HUES48 (cell line): ENCODE measurements at regions not wholly inside any gene's neighbourhood (a gene's known extent, or its start where the extent isn't known, plus 50 kb on each side); places are given as distances from the start of the nearest gene placed in this dataset.

Experiments used
- H3K27ac ChIP-seq: one replicate; pipeline ENCODE4 v1.7.0; 2013; ENCODE audit warnings: low read depth, low read length, inconsistent platforms
- H3K27me3 ChIP-seq: 2 replicates; pipeline ENCODE4 v1.6.1; 2013; ENCODE audit warnings: mild to moderate bottlenecking, low read length; ENCODE audit not compliant: control insufficient read depth, insufficient read depth
- H3K36me3 ChIP-seq: 2 replicates; pipeline ENCODE4 v1.6.1; 2013; ENCODE audit warnings: low read length; ENCODE audit not compliant: control insufficient read depth, insufficient read depth
- H3K4me1 ChIP-seq: 2 replicates; pipeline ENCODE4 v1.6.1; 2013; ENCODE audit warnings: mild to moderate bottlenecking, low read length; ENCODE audit not compliant: control insufficient read depth, insufficient read depth
- H3K4me3 ChIP-seq: 2 replicates; pipeline ENCODE4 v1.5.1; 2013; ENCODE audit warnings: mild to moderate bottlenecking, low read depth, low read length
- H3K9ac ChIP-seq: 2 replicates; pipeline ENCODE4 v1.6.1; 2013; ENCODE audit warnings: mild to moderate bottlenecking, low read depth, low read length, moderate library complexity
- H3K9me3 ChIP-seq: 2 replicates; pipeline ENCODE4 v1.6.1; 2013; ENCODE audit warnings: low read length; ENCODE audit not compliant: control insufficient read depth, insufficient read depth

DNA sequence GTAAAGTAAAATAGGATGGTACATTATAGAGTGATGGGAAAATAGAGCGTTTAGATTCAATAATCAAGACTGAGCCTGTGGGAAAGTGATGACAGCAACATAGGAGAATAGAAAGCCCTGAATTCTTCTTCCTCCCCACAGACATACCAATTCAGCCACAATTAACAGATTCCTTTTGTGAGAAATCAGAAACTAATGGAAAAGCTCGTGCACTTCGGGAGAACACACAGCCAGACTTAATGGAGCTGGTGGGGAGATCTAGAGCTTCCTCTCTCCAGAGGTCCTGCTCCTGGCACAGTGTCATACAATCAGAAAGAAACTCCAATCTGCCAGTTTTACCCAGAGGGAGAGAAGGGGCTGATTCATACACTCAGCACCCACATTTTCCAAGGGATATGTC, 676.3 kb upstream of the BOD1L1 start:
- no peaks in the 10 kb centered on the region for H3K4me1 ChIP-seq
- no peaks in the 10 kb centered on the region for H3K36me3 ChIP-seq
- no peaks in the 10 kb centered on the region for H3K9me3 ChIP-seq
- no peak overlapping the region for H3K4me3 ChIP-seq
- no peak overlapping the region for H3K9ac ChIP-seq
- no peaks in the 10 kb centered on the region for H3K27me3 ChIP-seq
- no peak overlapping the region for H3K27ac ChIP-seq

DNA sequence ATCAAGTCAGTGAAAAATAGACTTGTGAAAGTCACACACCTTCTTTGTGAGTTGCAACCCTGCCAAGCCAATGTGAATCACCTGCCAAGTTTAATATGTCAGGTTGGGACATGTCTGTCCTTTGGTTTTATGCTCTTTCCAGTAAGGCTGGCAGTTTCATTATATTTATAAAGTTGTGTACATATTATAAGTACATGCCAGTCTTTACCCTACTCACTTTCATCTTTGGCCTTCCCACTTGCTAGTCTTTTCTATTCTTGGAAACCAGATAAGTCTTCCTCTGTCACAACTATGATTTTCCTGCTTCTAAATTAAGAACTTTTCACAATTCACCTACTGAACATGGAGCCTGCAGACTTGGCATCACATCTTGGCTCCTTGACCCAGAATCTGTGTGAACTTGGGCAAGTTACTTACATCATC, 680.7 kb upstream of the BOD1L1 start:
- H3K4me1 ChIP-seq: no peaks in the 10 kb centered on the region
- no peaks in the 10 kb centered on the region for H3K27me3 ChIP-seq
- H3K4me3 ChIP-seq: no peak overlapping the region
- no peaks in the 10 kb centered on the region for H3K9me3 ChIP-seq
- H3K36me3 ChIP-seq: no peaks in the 10 kb centered on the region
- no peak overlapping the region for H3K9ac ChIP-seq
- H3K27ac ChIP-seq: no peak overlapping the region

DNA sequence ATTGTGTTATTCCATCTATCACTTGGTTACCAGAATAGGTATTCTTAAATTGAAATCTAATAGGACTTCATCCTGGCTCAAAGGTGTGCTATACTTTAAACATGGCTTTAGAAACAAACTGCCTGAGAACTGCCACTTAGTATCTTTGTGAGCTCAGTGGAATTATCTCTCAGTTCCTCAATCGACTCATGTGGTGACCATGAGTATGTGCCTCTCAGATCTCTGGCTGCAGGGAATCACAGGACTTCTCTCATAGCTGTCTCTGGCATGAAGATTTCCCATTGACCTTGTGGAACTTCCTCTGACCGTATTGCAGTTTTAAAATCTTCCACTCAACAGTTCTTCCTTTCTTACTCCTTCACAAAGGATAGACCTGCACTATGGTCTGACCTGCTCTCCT, 681.9 kb upstream of the BOD1L1 start:
- no peak overlapping the region for H3K27ac ChIP-seq
- no peaks in the 10 kb centered on the region for H3K9me3 ChIP-seq
- H3K27me3 ChIP-seq: no peaks in the 10 kb centered on the region
- no peak overlapping the region for H3K4me3 ChIP-seq
- no peaks in the 10 kb centered on the region for H3K36me3 ChIP-seq
- H3K9ac ChIP-seq: no peak overlapping the region
- H3K4me1 ChIP-seq: no peaks in the 10 kb centered on the region

DNA sequence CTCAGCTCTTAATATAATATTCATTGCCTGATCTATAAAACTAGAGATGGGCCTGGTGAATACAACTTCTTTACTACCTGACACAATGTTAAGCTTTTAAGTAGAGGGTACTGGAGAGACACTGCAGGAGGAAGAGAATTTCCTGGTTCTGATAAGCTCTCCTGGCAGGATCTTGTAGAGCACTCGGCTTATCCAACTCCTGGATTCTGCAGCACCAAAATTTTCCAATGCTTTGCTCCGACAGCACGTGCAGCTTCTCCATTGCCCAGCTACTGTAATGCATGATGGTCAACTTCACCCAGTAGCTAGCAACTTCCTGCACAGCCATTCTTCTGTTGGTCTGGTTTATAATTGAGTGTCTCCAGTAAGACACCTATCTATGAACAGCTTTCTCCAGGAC, 686.2 kb upstream of the BOD1L1 start:
- Histone ChIP-seq H3K27me3 (no peaks in the 10 kb centered on the region), H3K4me1 (no peaks in the 10 kb centered on the region), H3K27ac (no peak overlapping the region), H3K9me3 (no peaks in the 10 kb centered on the region), H3K4me3 (no peak overlapping the region), H3K9ac (no peak overlapping the region), H3K36me3 (no peaks in the 10 kb centered on the region)

DNA sequence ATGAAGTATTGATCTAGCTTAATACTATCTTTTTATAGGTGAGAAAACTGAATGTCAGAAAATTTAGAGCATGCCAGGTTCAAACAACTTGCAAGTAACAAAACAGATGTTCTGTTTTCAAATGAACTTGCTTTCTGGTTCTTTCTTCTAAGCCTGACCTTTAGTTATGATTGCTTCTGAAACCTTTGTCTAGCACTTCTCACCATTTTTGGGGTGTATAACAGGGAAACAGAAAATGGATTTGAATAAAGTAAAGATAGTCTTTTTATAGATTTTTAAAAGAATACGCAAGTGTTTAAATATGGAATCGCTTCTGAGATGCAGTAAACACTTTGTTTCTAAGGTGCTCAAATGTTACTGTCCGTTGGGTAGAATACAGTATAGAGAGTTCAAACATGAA, 687.2 kb upstream of the CPEB2 start:
- H3K36me3 ChIP-seq: no peaks in the 10 kb centered on the region
- no peak overlapping the region for H3K27ac ChIP-seq
- H3K4me1 ChIP-seq: no peaks in the 10 kb centered on the region
- no peaks in the 10 kb centered on the region for H3K9me3 ChIP-seq
- H3K4me3 ChIP-seq: no peak overlapping the region
- H3K9ac ChIP-seq: no peak overlapping the region
- H3K27me3 ChIP-seq: no peaks in the 10 kb centered on the region

DNA sequence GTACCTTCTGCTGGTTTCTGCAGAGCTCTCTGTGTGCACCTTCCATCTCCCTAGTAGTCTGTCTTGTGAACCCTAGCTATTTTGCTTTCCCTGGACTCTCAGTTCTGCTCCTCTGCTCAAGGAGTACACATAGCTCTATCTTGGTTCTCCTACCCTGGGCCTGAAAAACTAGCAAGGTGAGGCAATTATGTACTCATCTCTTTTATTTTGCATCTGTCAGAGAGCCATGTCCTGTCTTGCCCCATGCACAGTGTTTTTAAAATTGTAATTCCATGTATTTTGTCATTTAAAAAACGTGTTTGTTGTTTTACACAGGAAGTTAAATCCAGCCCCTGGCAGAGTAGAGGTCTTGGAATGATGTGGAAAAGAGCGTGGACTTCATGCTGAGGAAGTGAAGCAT, 684.9 kb upstream of the CPEB2 start:
- H3K9me3 ChIP-seq: no peaks in the 10 kb centered on the region
- H3K4me3 ChIP-seq: no peak overlapping the region
- H3K9ac ChIP-seq: no peak overlapping the region
- no peaks in the 10 kb centered on the region for H3K4me1 ChIP-seq
- no peaks in the 10 kb centered on the region for H3K27me3 ChIP-seq
- H3K27ac ChIP-seq: no peak overlapping the region
- H3K36me3 ChIP-seq: no peaks in the 10 kb centered on the region

DNA sequence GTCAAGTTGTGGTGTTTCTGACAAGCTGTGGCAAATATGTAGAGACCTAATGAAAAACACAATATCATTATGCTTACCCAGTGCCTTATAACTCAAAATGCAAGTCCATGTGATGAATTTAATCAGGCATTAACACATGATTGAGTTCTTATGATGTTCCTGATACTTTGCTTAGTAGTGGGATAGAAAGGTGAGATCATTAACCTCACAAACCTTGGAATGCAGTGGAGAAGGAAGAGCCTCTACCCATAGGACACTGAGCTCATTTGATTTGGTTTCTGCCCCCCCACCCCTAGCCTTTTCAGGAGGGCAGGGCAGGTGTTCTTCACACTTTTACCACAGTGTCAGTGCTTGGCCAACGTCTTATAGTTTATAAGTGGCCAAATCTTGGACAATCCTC, 683.6 kb upstream of the CPEB2 start:
- no peak overlapping the region for H3K9ac ChIP-seq

DNA sequence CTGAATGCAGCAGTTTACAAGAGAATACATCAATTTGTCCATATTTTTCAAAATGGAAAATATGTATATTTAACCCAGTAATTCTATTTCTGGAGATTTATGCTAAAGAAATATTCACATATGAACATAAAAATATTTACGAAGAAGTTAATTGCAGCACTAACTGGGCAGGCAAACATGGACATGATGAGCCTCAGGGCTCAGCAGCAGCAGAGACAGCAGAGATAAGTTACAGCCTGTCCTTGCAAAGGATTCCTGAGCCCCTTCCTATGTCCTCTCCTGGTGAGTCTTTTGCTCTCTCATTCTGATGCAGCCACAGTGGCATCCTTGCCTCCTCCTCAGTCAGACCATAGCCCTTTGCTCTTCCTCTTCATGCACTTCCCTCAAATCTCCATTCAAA, 680.6 kb upstream of the CPEB2 start:
- H3K4me3 ChIP-seq: no peak overlapping the region
- H3K9ac ChIP-seq: no peak overlapping the region
- H3K27ac ChIP-seq: no peak overlapping the region
- no peaks in the 10 kb centered on the region for H3K36me3 ChIP-seq
- no peaks in the 10 kb centered on the region for H3K9me3 ChIP-seq
- no peaks in the 10 kb centered on the region for H3K4me1 ChIP-seq
- H3K27me3 ChIP-seq: no peaks in the 10 kb centered on the region

More for the DNA sequence above, 683.6 kb upstream of the CPEB2 start:
- Histone ChIP-seq H3K27me3 (no peaks in the 10 kb centered on the region), H3K9me3 (no peaks in the 10 kb centered on the region), H3K36me3 (no peaks in the 10 kb centered on the region), H3K4me3 (no peak overlapping the region), H3K4me1 (no peaks in the 10 kb centered on the region), H3K27ac (no peak overlapping the region)

DNA sequence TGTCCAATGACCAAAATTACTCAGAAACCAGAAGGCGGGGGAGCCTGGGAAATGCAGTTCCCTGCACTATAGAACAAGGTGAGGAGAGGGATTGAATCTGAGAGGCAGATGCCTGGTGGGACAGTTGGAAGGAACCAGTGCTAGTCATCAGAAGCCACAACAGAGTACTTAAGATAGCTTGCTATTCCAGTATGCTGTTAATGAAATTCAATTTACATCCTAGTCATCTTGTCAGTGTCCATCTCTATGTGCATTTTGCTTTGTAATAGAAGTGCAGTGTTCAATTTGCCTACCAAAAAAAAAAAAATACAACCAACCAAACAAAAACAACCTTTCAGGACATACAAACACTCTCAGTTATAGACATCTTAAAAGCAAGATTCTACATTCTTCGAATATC, 679.1 kb upstream of the CPEB2 start:
- H3K27ac ChIP-seq: no peak overlapping the region
- H3K27me3 ChIP-seq: no peaks in the 10 kb centered on the region
- H3K9ac ChIP-seq: no peak overlapping the region

DNA sequence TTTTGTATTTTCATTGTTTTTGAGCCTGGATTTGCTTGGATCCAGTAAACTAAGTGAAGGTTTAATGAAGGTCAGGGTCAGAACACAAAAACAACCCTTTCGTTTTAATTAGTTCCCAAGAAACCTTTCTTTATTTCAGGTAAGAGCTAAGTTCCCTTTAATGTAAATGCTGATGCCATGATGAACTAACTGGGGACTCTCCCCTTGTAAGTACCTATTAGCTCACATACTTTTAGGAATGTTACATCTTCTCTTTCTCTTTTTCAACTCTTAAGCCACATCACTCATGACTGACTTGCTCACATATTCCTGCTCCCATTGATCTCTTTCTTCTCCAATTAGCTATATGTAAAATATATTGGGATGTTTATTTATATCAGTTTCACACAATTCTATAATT, 673.1 kb upstream of the CPEB2 start:
- peaks cover 8% of the 10 kb centered on the region; the same call in 1 of the 2 replicates for H3K4me1 ChIP-seq
- H3K4me3 ChIP-seq: no peak overlapping the region
- H3K27me3 ChIP-seq: no peaks in the 10 kb centered on the region
- no peak overlapping the region for H3K9ac ChIP-seq
- H3K27ac ChIP-seq: no peak overlapping the region
- H3K36me3 ChIP-seq: no peaks in the 10 kb centered on the region
- H3K9me3 ChIP-seq: no peaks in the 10 kb centered on the region

More for the DNA sequence above, 679.1 kb upstream of the CPEB2 start:
- Histone ChIP-seq H3K4me1 (no peaks in the 10 kb centered on the region), H3K36me3 (no peaks in the 10 kb centered on the region), H3K4me3 (no peak overlapping the region), H3K9me3 (no peaks in the 10 kb centered on the region)

DNA sequence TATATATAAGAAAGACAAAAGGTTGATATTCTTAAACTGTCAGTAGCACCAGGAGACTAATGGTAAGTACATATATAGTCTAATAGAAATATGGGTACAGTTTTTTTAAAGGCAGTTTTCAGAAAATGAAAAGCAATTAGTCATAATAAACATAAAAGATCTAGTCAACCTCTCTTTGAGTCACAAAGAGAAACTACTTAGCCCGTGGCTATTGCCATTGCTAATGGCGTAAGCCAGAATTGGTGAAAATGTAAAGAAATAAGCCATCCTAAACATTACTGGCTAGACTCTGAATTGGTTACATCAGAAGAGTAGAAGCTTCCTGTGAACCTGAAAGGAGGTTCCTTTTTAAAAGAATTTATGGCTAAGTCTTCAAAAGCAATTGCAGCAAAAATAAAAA, 668.7 kb upstream of the CPEB2 start:
- H3K9me3 ChIP-seq: no peaks in the 10 kb centered on the region
- H3K36me3 ChIP-seq: no peaks in the 10 kb centered on the region
- H3K9ac ChIP-seq: no peak overlapping the region
- H3K27me3 ChIP-seq: no peaks in the 10 kb centered on the region
- no peak overlapping the region for H3K27ac ChIP-seq
- no peak overlapping the region for H3K4me3 ChIP-seq
- peaks cover 8% of the 10 kb centered on the region; the same call in 1 of the 2 replicates for H3K4me1 ChIP-seq

DNA sequence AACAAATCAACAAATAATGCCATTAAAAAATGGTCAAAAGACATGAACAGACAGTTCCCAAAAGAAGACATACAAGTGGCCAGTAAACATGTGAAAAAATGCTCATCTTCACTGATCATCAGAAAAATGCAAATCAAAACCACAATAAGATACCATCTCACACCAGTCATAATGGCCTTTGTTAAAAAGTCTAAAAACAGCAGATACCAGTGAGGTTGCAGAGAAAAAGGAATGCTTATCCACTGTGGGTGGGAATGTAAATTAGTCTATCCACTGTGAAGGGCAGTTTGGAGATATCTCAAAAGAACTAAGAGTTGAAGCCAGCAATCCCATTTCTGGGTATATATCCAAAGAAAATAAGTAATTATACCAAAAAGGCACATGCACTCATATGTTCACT, 668.1 kb upstream of the CPEB2 start:
- no peaks in the 10 kb centered on the region for H3K9me3 ChIP-seq
- H3K4me1 ChIP-seq: peaks cover 5% of the 10 kb centered on the region; the same call in 1 of the 2 replicates
- H3K27ac ChIP-seq: no peak overlapping the region
- no peak overlapping the region for H3K4me3 ChIP-seq
- H3K9ac ChIP-seq: no peak overlapping the region
- H3K27me3 ChIP-seq: no peaks in the 10 kb centered on the region
- H3K36me3 ChIP-seq: no peaks in the 10 kb centered on the region
